C4-2B (cell line): ENCODE measurements at regions not wholly inside any gene's neighbourhood (a gene's known extent, or its start where the extent isn't known, plus 50 kb on each side); places are given as distances from the start of the nearest gene placed in this dataset.

Source experiments
- H3K27ac ChIP-seq: fragments of 450-650 bp; 2 replicates; pipeline ENCODE4 v1.5.1; 2017
- CTCF ChIP-seq: fragments of 450-650 bp; conservative IDR thresholded peaks from 2 replicates; pipeline ENCODE4 v1.5.1; 2017; ENCODE audit warnings: mild to moderate bottlenecking
- ZFX ChIP-seq: fragments of 450-650 bp; IDR thresholded peaks from 2 replicates; pipeline ENCODE4 v1.6.1; 2017

GRCh38 chr13:70622796-70623195, 514.5 kb upstream of the KLHL1 start:
- TF ChIP-seq CTCF (no peak), ZFX (no peak)
- H3K27ac ChIP-seq, result no peak overlapping the region

GRCh38 chr13:70619936-70620335, 511.7 kb upstream of the KLHL1 start:
- H3K27ac ChIP-seq, result no peak overlapping the region
- no peak for TF ChIP-seq ZFX
- TF ChIP-seq CTCF, result no peak

- TF ChIP-seq ZFX (no peak), CTCF (no peak)
- no peak overlapping the region for H3K27ac ChIP-seq
These were observed 508.6 kb upstream of the KLHL1 start for GRCh38 chr13:70616847-70617246.

GRCh38 chr13:70613295-70613694, 505.0 kb upstream of the KLHL1 start:
- no peak overlapping the region for H3K27ac ChIP-seq
- TF ChIP-seq ZFX (no peak), CTCF (peak; percentile 22)

- TF ChIP-seq CTCF (no peak), ZFX (no peak)
- H3K27ac ChIP-seq, result no peak overlapping the region
These were observed 504.6 kb upstream of the KLHL1 start for GRCh38 chr13:70612881-70613280.

GRCh38 chr13:70604448-70604847, 496.2 kb upstream of the KLHL1 start:
- TF ChIP-seq ZFX (no peak), CTCF (no peak)
- no peak overlapping the region for H3K27ac ChIP-seq

GRCh38 chr13:70593716-70594115, 485.5 kb upstream of the KLHL1 start:
- no peak overlapping the region for H3K27ac ChIP-seq
- TF ChIP-seq ZFX (no peak), CTCF (no peak)

- no peak overlapping the region for H3K27ac ChIP-seq
- no peak for TF ChIP-seq CTCF
- TF ChIP-seq ZFX, result no peak
These were observed 476.9 kb upstream of the KLHL1 start for GRCh38 chr13:70585109-70585508.
